Adrenal gland (tissue), 5 donors: ENCODE measurements at regions not wholly inside any gene's neighbourhood (a gene's known extent, or its start where the extent isn't known, plus 50 kb on each side); places are given as distances from the start of the nearest gene placed in this dataset.

Source experiments
- POLR2A ChIP-seq, 2 donors: fragments of 450-650 bp; IDR thresholded peaks; one replicate each; pipeline ENCODE4 v1.6.1; 2017; ENCODE audit warnings: antibody characterized with exemption in 2 of 2, mild to moderate bottlenecking in 2 of 2, moderate library complexity in 1 of 2
- TF ChIP-seq, protein P1 (sequence below), 6 experiments: fragments of 450-650 bp in 4 of 6; fragments of 200-600 bp in 2 of 6; sonication (generic) in 1 of 6; IDR thresholded peaks; 1 replicate in 5 of 6; 2 replicates in 1 of 6; pipeline versions ENCODE4 v1.5.1 to v1.8.0; 2016 to 2021; ENCODE audit warnings: antibody characterized with exemption in 6 of 6, mild to moderate bottlenecking in 2 of 6, moderate library complexity in 1 of 6
- donor health status: DM: no; HTN: no; CAD: no.

DNA sequence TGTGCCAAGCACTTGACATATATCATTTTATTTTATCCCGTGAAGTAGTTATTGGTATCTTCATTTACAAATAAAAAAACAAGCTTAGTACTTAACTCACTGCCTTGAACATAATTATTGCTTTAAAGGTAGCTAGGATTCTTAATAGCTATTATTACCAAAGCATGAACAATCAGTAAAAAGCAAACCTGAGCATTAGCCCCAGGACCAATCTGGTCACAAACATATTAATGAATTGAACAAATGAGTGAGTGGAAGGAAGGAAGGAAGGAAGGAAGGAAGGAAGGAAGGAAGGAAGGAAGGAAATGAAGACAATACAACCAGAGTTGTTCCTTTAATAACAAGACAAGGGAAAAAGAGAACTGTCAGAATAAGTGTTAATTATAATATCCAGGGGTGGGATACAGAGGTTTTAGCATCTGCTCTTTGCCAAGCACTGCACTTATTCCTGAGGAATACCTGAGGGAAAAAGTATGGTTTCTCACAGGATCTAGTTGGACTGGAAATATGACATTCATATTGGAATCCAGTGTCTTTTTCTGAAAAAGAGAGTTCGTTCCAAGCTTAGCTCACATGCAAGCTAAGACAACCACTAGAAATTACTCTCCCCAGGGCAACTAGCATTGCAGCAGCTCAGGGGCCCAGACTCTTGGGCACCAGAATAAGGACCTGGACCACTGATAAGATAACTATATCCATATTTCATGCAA lies 172.9 kb upstream of the MGMT start:
- TF ChIP-seq, protein P1, sequence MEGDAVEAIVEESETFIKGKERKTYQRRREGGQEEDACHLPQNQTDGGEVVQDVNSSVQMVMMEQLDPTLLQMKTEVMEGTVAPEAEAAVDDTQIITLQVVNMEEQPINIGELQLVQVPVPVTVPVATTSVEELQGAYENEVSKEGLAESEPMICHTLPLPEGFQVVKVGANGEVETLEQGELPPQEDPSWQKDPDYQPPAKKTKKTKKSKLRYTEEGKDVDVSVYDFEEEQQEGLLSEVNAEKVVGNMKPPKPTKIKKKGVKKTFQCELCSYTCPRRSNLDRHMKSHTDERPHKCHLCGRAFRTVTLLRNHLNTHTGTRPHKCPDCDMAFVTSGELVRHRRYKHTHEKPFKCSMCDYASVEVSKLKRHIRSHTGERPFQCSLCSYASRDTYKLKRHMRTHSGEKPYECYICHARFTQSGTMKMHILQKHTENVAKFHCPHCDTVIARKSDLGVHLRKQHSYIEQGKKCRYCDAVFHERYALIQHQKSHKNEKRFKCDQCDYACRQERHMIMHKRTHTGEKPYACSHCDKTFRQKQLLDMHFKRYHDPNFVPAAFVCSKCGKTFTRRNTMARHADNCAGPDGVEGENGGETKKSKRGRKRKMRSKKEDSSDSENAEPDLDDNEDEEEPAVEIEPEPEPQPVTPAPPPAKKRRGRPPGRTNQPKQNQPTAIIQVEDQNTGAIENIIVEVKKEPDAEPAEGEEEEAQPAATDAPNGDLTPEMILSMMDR (IDR thresholded peaks at IDR 0.05), result no peak
- TF ChIP-seq POLR2A (IDR thresholded peaks at IDR 0.05), result no peak
